ENCODE measurements at regions not wholly inside any gene's neighbourhood (a gene's known extent, or its start where the extent isn't known, plus 50 kb on each side); places are given as distances from the start of the nearest gene placed in this dataset.

DNA sequence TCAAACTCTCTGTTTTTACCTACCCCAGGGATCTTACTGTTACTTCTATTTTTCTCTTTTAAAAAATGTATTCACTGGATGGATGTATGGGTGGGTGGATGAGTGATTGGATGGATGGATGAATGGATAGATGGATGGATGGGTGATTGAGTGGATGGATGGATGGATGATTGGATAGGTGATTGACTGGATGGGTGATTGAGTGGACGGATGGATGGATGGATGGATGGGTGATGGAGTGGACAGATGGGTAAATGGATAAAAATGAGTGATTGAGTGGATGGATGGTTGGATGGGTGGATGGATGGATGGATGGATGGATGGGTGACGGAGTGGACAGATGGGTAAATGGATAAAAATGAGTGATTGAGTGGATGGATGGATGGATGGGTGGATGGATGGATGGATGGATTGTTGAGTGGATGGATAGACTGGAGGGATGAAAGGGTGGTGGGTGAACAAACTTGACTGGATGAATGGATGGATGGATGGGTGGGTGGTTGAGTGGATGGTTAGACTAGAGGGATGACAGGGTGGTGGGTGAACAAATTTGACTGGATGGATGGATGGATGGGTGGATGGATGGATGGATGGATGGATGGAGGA lies 118.0 kb upstream of the ZBTB40 start:
- intact Hi-C loops (cut with micrococcal nuclease) (no loop called here), dilution Hi-C loops (cut with MboI; ENCODE audit: extremely low pct_ligation_motif_present, low sequenced_read_pairs) (no loop called here)
- Histone ChIP-seq H2AFZ (ENCODE audit: low read depth, low read length) (no peak overlapping the region), H3K4me2 (ENCODE audit: insufficient read depth, low read length) (no peak overlapping the region), H3K4me3 (replicated peaks in 1 of 3; ENCODE audit: insufficient read depth in 1 of 3, low read depth in 1 of 3, low read length in 3 of 3) (no peak overlapping the region), H3K4me1 (ENCODE audit: control insufficient read depth, extremely low read depth, insufficient read depth, low read length) (no peaks in the 10 kb centered on the region), H4K20me1 (replicated peaks; ENCODE audit: control insufficient read depth, extremely low read depth, insufficient read depth, low read length) (no peaks in the 10 kb centered on the region), H3K27me3 (ENCODE audit: control insufficient read depth in 2 of 2, insufficient read depth in 2 of 2, low read length in 2 of 2) (peaks cover 0 to 5% of the 10 kb centered on the region in 2 experiments), H3K9me3 (replicated peaks; ENCODE audit: control insufficient read depth, insufficient read depth, low read length) (no peaks in the 10 kb centered on the region), H3K36me3 (ENCODE audit: control insufficient read depth in 2 of 2, extremely low read depth in 1 of 2, insufficient read depth in 2 of 2, low read length in 2 of 2) (no peaks in the 10 kb centered on the region), H3K9me1 (replicated peaks; ENCODE audit: control insufficient read depth, extremely low read depth, insufficient read depth, low read length) (no peaks in the 10 kb centered on the region), H3K9ac (replicated peaks; ENCODE audit: extremely low read depth, insufficient read depth, low read length) (no peak overlapping the region), H3K27ac (ENCODE audit: insufficient read depth, low read depth, low read length) (no peak overlapping the region), H3K79me2 (ENCODE audit: control insufficient read depth, insufficient read depth, low read length) (no peaks in the 10 kb centered on the region)
- ChIA-PET POLR2A (no interaction called here), CTCF (no interaction called here)
- no peak for DNase-seq (ENCODE audit: low read depth, low spot score)
- TF ChIP-seq JUN (IDR thresholded peaks at IDR 0.05; ENCODE audit: borderline replicate concordance, insufficient read depth, insufficient read length, low read depth) = no peak
- TF ChIP-seq POLR2AphosphoS5 (IDR thresholded peaks at IDR 0.05; ENCODE audit: insufficient read depth, low read depth, low read length) = no peak
- TF ChIP-seq FOS (IDR thresholded peaks at IDR 0.05; ENCODE audit: borderline replicate concordance, insufficient read depth, low read length) = no peak
- TF ChIP-seq MYC (IDR thresholded peaks at IDR 0.05; ENCODE audit: low read depth, low read length) = no peak
- no peak for TF ChIP-seq GATA2 (IDR thresholded peaks at IDR 0.05; ENCODE audit: insufficient read depth, insufficient read length, low read depth, low read length)
- no peak for TF ChIP-seq EZH2 (IDR thresholded peaks at IDR 0.05; ENCODE audit: borderline replicate concordance, low read depth, low read length, severe bottlenecking)
- TF ChIP-seq MAX (IDR thresholded peaks at IDR 0.05; ENCODE audit: insufficient read depth, insufficient read length) = no peak
- TF ChIP-seq, protein P1, sequence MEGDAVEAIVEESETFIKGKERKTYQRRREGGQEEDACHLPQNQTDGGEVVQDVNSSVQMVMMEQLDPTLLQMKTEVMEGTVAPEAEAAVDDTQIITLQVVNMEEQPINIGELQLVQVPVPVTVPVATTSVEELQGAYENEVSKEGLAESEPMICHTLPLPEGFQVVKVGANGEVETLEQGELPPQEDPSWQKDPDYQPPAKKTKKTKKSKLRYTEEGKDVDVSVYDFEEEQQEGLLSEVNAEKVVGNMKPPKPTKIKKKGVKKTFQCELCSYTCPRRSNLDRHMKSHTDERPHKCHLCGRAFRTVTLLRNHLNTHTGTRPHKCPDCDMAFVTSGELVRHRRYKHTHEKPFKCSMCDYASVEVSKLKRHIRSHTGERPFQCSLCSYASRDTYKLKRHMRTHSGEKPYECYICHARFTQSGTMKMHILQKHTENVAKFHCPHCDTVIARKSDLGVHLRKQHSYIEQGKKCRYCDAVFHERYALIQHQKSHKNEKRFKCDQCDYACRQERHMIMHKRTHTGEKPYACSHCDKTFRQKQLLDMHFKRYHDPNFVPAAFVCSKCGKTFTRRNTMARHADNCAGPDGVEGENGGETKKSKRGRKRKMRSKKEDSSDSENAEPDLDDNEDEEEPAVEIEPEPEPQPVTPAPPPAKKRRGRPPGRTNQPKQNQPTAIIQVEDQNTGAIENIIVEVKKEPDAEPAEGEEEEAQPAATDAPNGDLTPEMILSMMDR (IDR thresholded peaks at IDR 0.05; ENCODE audit: extremely low read depth in 1 of 2, insufficient read depth in 1 of 2, low read depth in 1 of 2, low read length in 2 of 2) = no peak
- no peak for TF ChIP-seq POLR2A (IDR thresholded peaks at IDR 0.05; ENCODE audit: low read depth, low read length)
- FAIRE-seq = no peak
- BruUV-seq (replicated peaks) = no TSS peak

Measured in endothelial cell of umbilical vein (primary cell).